MM.1S (cell line): ENCODE measurements at regions not wholly inside any gene's neighbourhood (a gene's known extent, or its start where the extent isn't known, plus 50 kb on each side); places are given as distances from the start of the nearest gene placed in this dataset.

Experiments
- EZH2 ChIP-seq: fragments of 300-600 bp; sonication (generic); optimal IDR thresholded peaks from 2 replicates; pipeline ENCODE3; 2017; ENCODE audit warnings: low read depth, mild to moderate bottlenecking, antibody characterized with exemption, low read length, mixed read lengths
- TF ChIP-seq, protein P1 (sequence below): fragments of 300-600 bp; sonication (generic); IDR thresholded peaks from 2 replicates; pipeline ENCODE4 v1.5.1; 2016; ENCODE audit warnings: antibody characterized with exemption, low read length, mixed read lengths

GRCh38 chr11:109027851-109028250 lies 363.0 kb downstream of the DDX10 start:
- TF ChIP-seq, protein P1, sequence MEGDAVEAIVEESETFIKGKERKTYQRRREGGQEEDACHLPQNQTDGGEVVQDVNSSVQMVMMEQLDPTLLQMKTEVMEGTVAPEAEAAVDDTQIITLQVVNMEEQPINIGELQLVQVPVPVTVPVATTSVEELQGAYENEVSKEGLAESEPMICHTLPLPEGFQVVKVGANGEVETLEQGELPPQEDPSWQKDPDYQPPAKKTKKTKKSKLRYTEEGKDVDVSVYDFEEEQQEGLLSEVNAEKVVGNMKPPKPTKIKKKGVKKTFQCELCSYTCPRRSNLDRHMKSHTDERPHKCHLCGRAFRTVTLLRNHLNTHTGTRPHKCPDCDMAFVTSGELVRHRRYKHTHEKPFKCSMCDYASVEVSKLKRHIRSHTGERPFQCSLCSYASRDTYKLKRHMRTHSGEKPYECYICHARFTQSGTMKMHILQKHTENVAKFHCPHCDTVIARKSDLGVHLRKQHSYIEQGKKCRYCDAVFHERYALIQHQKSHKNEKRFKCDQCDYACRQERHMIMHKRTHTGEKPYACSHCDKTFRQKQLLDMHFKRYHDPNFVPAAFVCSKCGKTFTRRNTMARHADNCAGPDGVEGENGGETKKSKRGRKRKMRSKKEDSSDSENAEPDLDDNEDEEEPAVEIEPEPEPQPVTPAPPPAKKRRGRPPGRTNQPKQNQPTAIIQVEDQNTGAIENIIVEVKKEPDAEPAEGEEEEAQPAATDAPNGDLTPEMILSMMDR, result no peak
- TF ChIP-seq EZH2, result no peak
